PC-9 (cell line): ENCODE measurements at regions not wholly inside any gene's neighbourhood (a gene's known extent, or its start where the extent isn't known, plus 50 kb on each side); places are given as distances from the start of the nearest gene placed in this dataset.

Experiments used
- BruUV-seq: library from RNA; stranded (reverse); fragments of 400-500 nt; replicated peaks from 2 replicates; lab custom pipeline; 2021; lab: Mats Ljungman, UMichigan
- CTCF ChIA-PET: fragments of 300-600 bp; sonication (Branson Sonifier 250); formaldehyde crosslinking; loops from one replicate; lab custom pipeline; 2022; ENCODE audit warnings: antibody characterized with exemption; lab: Charles Lee
- POLR2A ChIA-PET: fragments of 300-600 bp; sonication (Branson Sonifier 250); formaldehyde crosslinking; loops from one replicate; lab custom pipeline; 2022; ENCODE audit warnings: antibody characterized with exemption; ENCODE audit not compliant: unreplicated experiment; lab: Charles Lee
- DNase-seq, 2 experiments: peaks; one replicate each; pipeline versions ENCODE4 v3.0.0 to v3.0.0-alpha.2; 2015 to 2022; ENCODE audit warnings: mixed read lengths in 1 of 2
- H2AFZ ChIP-seq: fragments of 200-600 bp; sonication (generic); 2 replicates; pipeline ENCODE4 v1.8.1; 2017; ENCODE audit warnings: antibody characterized with exemption
- H3F3A ChIP-seq: fragments of 200-600 bp; sonication (generic); 2 replicates; pipeline ENCODE4 v1.8.1; 2017; ENCODE audit warnings: antibody characterized with exemption, mild to moderate bottlenecking, low read depth; ENCODE audit not compliant: insufficient read depth
- H3K27ac ChIP-seq: fragments of 200-600 bp; sonication (generic); 2 replicates; pipeline ENCODE4 v1.6.1; 2016; ENCODE audit warnings: mixed run types
- H3K27me3 ChIP-seq: fragments of 200-600 bp; sonication (generic); 2 replicates; pipeline ENCODE4 v1.6.1; 2016; ENCODE audit warnings: low read depth, mixed run types; ENCODE audit not compliant: insufficient read depth
- H3K36me3 ChIP-seq: fragments of 200-600 bp; sonication (generic); 2 replicates; pipeline ENCODE4 v1.6.1; 2016; ENCODE audit warnings: low read depth, mixed run types
- H3K4me1 ChIP-seq: fragments of 200-600 bp; sonication (generic); replicated peaks from 2 replicates; pipeline ENCODE4 v1.6.1; 2016; ENCODE audit warnings: mixed run types; ENCODE audit not compliant: insufficient read depth
- H3K4me2 ChIP-seq: fragments of 200-600 bp; sonication (generic); 2 replicates; pipeline ENCODE4 v1.6.1; 2017; ENCODE audit warnings: mixed run types
- H3K4me3 ChIP-seq: fragments of 200-600 bp; sonication (generic); 2 replicates; pipeline ENCODE4 v1.6.1; 2016; ENCODE audit warnings: mixed run types
- H3K79me2 ChIP-seq: fragments of 200-600 bp; sonication (generic); 2 replicates; pipeline ENCODE4 v1.6.1; 2017; ENCODE audit warnings: low read depth, mixed run types
- H3K9me2 ChIP-seq: fragments of 200-600 bp; sonication (generic); 2 replicates; pipeline ENCODE4 v1.8.1; 2017; ENCODE audit warnings: mild to moderate bottlenecking; ENCODE audit not compliant: insufficient read depth
- H3K9me3 ChIP-seq: fragments of 200-600 bp; sonication (generic); 2 replicates; pipeline ENCODE4 v1.8.1; 2016; ENCODE audit warnings: low read depth; ENCODE audit not compliant: insufficient read depth
- H4K20me1 ChIP-seq: fragments of 200-600 bp; sonication (generic); 2 replicates; pipeline ENCODE4 v1.8.1; 2017; ENCODE audit not compliant: insufficient read depth
- EZH2 ChIP-seq: fragments of 200-600 bp; sonication (generic); IDR thresholded peaks from 2 replicates; pipeline ENCODE4 v1.8.0; 2017; ENCODE audit warnings: antibody characterized with exemption, low read depth
- intact Hi-C: fragments of 100-400 bp; cut with micrococcal nuclease; formaldehyde crosslinking; loops from one replicate; pipeline ENCODE4 v1.10.0; 2022; ENCODE audit not compliant: unreplicated experiment
- TF ChIP-seq, protein P1 (sequence below): fragments of 200-600 bp; sonication (generic); conservative IDR thresholded peaks from 2 replicates; pipeline ENCODE4 v1.6.1; 2017; ENCODE audit warnings: mixed run types, antibody characterized with exemption, mild to moderate bottlenecking, moderate library complexity

DNA sequence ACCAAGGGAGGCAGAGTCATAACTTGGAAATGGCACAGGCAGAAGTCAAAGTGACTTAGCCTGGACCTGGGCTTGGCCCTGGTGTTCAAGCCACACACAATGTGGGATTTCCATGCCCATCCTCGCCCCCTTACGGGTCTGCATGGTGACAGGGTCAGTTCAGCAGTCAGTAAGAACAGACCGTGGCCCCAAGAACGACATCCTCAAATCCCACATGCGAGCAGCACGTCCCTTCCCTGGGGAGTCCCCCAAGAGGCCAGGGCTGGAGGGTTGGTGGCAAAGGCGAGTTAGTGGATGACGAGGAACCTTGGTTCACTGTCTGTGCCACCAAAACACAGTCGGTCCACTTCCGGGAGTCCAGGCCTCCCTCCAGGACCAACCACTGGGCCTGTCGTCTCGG is 93.3 kb upstream of the MGMT start:
- intact Hi-C loops = no loop called here
- Histone ChIP-seq H3K9me2 (no peaks in the 10 kb centered on the region), H3K4me2 (no peak overlapping the region), H3F3A (no peaks in the 10 kb centered on the region), H4K20me1 (no peaks in the 10 kb centered on the region), H2AFZ (no peak overlapping the region), H3K36me3 (no peaks in the 10 kb centered on the region), H3K79me2 (no peaks in the 10 kb centered on the region), H3K9me3 (no peaks in the 10 kb centered on the region), H3K27ac (no peak overlapping the region), H3K27me3 (peaks cover 78% of the 10 kb centered on the region), H3K4me3 (no peak overlapping the region), H3K4me1 (no peaks in the 10 kb centered on the region)
- CTCF ChIA-PET = no interaction called here
- no TSS peak for BruUV-seq
- TF ChIP-seq, protein P1, sequence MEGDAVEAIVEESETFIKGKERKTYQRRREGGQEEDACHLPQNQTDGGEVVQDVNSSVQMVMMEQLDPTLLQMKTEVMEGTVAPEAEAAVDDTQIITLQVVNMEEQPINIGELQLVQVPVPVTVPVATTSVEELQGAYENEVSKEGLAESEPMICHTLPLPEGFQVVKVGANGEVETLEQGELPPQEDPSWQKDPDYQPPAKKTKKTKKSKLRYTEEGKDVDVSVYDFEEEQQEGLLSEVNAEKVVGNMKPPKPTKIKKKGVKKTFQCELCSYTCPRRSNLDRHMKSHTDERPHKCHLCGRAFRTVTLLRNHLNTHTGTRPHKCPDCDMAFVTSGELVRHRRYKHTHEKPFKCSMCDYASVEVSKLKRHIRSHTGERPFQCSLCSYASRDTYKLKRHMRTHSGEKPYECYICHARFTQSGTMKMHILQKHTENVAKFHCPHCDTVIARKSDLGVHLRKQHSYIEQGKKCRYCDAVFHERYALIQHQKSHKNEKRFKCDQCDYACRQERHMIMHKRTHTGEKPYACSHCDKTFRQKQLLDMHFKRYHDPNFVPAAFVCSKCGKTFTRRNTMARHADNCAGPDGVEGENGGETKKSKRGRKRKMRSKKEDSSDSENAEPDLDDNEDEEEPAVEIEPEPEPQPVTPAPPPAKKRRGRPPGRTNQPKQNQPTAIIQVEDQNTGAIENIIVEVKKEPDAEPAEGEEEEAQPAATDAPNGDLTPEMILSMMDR = no peak
- TF ChIP-seq EZH2 = no peak
- no peak for DNase-seq
- POLR2A ChIA-PET = no interaction called here

DNA sequence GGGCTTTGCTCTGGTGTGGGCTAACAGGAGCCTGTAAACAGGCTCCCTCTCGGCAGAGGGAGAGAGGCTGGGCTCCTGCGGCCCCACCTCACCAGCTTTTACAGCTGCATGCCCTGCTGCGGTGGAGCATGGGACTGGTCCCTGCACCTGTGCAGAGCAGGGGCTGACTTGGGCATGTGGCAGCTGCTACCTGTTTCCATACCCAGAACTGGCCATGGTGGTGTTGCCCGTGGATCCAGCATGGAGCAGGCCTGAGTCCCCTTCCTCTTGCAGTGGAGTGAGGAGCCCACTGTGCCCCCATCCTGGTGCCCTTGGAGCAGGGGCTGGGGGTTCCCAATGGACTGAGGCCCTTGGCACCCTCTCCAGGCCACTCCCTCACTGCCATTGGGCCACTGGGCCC is 91.9 kb upstream of the MGMT start:
- H3K27ac ChIP-seq = no peak overlapping the region
- POLR2A ChIA-PET = no interaction called here
- no peak for DNase-seq
- TF ChIP-seq EZH2 = no peak
- TF ChIP-seq, protein P1 = no peak
- no peak overlapping the region for H3K4me2 ChIP-seq
- no peaks in the 10 kb centered on the region for H3K9me3 ChIP-seq
- H3K79me2 ChIP-seq = no peaks in the 10 kb centered on the region
- no peaks in the 10 kb centered on the region for H4K20me1 ChIP-seq
- intact Hi-C loops = no loop called here
- no peaks in the 10 kb centered on the region for H3K36me3 ChIP-seq
- peaks cover 66% of the 10 kb centered on the region for H3K27me3 ChIP-seq
- H3K4me3 ChIP-seq = no peak overlapping the region
- CTCF ChIA-PET = no interaction called here
- H3K4me1 ChIP-seq = no peaks in the 10 kb centered on the region
- H3F3A ChIP-seq = no peaks in the 10 kb centered on the region
- H2AFZ ChIP-seq = no peak overlapping the region
- no peaks in the 10 kb centered on the region for H3K9me2 ChIP-seq
- BruUV-seq = no TSS peak

GRCh38 chr10:129375912-129376311 is 91.1 kb upstream of the MGMT start:
- no peak overlapping the region for H3K4me2 ChIP-seq
- no peaks in the 10 kb centered on the region for H3K4me1 ChIP-seq
- no TSS peak for BruUV-seq
- H3K36me3 ChIP-seq = no peaks in the 10 kb centered on the region
- no peaks in the 10 kb centered on the region for H3K9me3 ChIP-seq
- no peaks in the 10 kb centered on the region for H3F3A ChIP-seq
- no peak overlapping the region for H2AFZ ChIP-seq
- no peaks in the 10 kb centered on the region for H4K20me1 ChIP-seq
- CTCF ChIA-PET = no interaction called here
- POLR2A ChIA-PET = no interaction called here
- H3K9me2 ChIP-seq = no peaks in the 10 kb centered on the region
- no peak overlapping the region for H3K4me3 ChIP-seq
- H3K27me3 ChIP-seq = peaks cover 60% of the 10 kb centered on the region
- intact Hi-C loops = no loop called here
- no peak for TF ChIP-seq EZH2
- TF ChIP-seq, protein P1 = no peak
- no peak for DNase-seq
- H3K27ac ChIP-seq = no peak overlapping the region
- no peaks in the 10 kb centered on the region for H3K79me2 ChIP-seq
